HFF-Myc (cell line): ENCODE measurements at regions not wholly inside any gene's neighbourhood (a gene's known extent, or its start where the extent isn't known, plus 50 kb on each side); places are given as distances from the start of the nearest gene placed in this dataset.

Experiments
- DNase-seq: peaks from one replicate; pipeline ENCODE4 v3.0.0-alpha.2; 2011; ENCODE audit warnings: low read depth; ENCODE audit errors: extremely low read depth
- H3K4me3 ChIP-seq: replicated peaks from 2 replicates; pipeline ENCODE4 v1.5.1; 2011; ENCODE audit warnings: low read depth, mild to moderate bottlenecking, control low read depth, low read length
- TF ChIP-seq, protein P1 (sequence below): IDR thresholded peaks from 2 replicates; pipeline ENCODE4 v1.5.1; 2012; ENCODE audit warnings: mild to moderate bottlenecking, low read depth, low read length, control low read depth; ENCODE audit errors: missing control alignments

DNA sequence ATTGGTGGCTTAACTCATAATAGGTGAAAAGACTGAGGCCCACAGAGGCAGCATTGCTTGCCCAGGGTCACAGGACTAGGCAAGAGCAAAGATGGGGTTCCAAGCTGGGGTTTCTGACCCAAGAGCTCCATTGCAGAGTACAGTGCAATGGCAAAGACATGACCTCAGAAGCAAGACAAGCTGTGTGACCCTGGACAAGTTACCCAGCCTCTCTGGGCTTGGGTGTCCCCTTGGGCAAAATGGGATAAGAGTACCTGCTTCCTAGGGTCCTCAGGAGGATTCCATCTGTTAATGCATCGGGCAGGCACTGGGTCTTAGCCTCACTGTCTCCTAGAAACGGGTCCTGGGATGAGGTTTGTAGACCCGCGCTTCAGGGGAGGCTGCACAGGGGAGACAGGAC is 111.6 kb upstream of the NCOR2 start:
- H3K4me3 ChIP-seq: no peak overlapping the region
- TF ChIP-seq, protein P1, sequence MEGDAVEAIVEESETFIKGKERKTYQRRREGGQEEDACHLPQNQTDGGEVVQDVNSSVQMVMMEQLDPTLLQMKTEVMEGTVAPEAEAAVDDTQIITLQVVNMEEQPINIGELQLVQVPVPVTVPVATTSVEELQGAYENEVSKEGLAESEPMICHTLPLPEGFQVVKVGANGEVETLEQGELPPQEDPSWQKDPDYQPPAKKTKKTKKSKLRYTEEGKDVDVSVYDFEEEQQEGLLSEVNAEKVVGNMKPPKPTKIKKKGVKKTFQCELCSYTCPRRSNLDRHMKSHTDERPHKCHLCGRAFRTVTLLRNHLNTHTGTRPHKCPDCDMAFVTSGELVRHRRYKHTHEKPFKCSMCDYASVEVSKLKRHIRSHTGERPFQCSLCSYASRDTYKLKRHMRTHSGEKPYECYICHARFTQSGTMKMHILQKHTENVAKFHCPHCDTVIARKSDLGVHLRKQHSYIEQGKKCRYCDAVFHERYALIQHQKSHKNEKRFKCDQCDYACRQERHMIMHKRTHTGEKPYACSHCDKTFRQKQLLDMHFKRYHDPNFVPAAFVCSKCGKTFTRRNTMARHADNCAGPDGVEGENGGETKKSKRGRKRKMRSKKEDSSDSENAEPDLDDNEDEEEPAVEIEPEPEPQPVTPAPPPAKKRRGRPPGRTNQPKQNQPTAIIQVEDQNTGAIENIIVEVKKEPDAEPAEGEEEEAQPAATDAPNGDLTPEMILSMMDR: no peak
- no peak for DNase-seq

GRCh38 chr12:124678421-124678893 is 111.0 kb upstream of the NCOR2 start:
- TF ChIP-seq, protein P1: no peak
- H3K4me3 ChIP-seq: no peak overlapping the region
- no peak for DNase-seq

- TF ChIP-seq, protein P1: no peak
- no peak overlapping the region for H3K4me3 ChIP-seq
- DNase-seq: no peak
These were observed 110.3 kb upstream of the NCOR2 start for GRCh38 chr12:124677552-124678356.

DNA sequence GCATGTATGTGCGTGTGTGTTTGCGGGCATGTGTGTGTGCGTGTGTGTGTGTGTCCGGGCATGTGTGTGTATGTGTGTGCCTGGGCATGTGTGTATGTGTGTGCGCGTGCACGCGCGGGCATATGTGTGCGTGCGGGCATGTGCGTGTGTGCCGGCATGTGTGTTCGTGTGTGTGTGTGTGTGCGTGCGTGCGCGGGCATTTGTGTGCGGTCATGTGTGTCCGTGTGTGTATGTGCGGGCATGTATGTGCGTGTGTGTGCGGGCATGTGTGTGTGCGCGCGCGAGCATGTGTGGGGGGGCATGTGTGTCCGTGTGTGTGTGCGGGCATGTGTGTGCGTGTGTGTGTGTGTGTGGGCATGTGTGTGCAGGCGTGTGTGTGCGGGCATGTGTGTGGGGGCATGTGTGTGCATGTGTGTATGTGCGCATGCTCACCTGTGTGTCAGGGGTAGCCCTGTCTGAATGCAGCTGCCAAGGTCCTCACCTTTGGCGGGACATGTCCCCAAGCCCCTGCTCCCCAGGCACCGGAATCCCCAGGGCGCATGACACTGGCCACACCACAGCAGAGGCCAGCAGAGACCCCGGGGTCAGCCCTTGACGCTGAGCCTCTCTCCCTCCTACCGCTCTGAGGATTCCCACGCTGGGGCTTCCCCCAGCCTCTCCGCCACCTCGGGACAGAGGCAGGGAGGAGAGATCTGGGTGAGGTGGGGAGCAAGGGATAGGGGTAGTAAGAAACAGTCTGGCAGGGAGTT is 109.5 kb upstream of the NCOR2 start:
- no peak overlapping the region for H3K4me3 ChIP-seq
- DNase-seq: no peak
- TF ChIP-seq, protein P1: no peak

DNA sequence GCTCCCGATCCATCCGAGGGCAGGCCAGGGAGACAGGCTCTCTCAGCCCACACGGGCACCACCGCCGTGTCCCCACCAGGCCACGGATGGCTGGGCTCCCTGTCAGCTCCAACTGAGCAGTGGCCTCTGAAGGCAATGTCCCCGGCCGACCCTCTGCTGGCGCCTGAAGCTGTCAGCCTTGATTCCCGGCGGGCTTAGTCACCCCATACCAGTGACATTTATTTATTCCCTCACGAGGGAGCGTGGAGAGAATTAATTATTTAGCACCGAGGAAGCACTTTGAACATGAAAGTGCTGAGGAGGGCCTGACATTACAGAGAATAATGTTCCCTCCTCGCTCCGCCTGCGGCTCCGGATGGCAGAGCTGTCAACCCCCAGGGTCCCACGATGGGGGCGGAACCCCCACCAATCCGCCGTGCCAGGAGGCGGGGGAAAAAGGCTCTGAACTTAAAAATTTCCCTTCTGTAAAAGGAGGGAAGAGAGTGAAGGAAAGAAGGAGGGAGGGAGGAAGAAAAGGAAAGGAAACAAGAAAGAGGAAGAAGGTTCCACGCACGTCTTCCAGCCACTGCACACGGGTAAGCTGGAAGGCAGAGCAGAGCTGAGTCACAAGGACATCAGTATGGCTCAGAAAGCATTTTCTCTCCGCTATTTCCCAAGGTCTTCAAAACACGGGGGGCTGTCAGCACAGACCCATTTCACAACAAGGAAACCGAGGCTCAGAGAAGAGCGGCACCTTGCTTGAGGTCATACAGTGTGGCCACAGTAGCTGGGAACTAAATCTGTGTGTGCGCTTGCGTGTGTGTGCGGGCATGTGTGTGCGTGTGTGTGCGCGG is 108.7 kb upstream of the NCOR2 start:
- TF ChIP-seq, protein P1: no peak
- DNase-seq: no peak
- H3K4me3 ChIP-seq: no peak overlapping the region

GRCh38 chr12:124674937-124675336 is 107.5 kb upstream of the NCOR2 start:
- DNase-seq: no peak
- H3K4me3 ChIP-seq: no peak overlapping the region
- TF ChIP-seq, protein P1: no peak
